Keratinocyte (primary cell): ENCODE measurements at regions not wholly inside any gene's neighbourhood (a gene's known extent, or its start where the extent isn't known, plus 50 kb on each side); places are given as distances from the start of the nearest gene placed in this dataset.

Source experiments
- EZH2 ChIP-seq: IDR thresholded peaks from one replicate; pipeline ENCODE4 v1.6.1; 2012; ENCODE audit warnings: inconsistent platforms, mild to moderate bottlenecking, low read length, moderate library complexity
- TF ChIP-seq, protein P1 (sequence below), 3 experiments: IDR thresholded peaks in 1 of 3; conservative IDR thresholded peaks in 1 of 3; optimal IDR thresholded peaks in 1 of 3; 2 replicates in 2 of 3; 3 replicates in 1 of 3; pipeline versions ENCODE3 to v1.5.1; 2011; ENCODE audit warnings: low read length in 3 of 3, mild to moderate bottlenecking in 3 of 3, moderate library complexity in 2 of 3, control low read depth in 1 of 3, inconsistent platforms in 1 of 3; ENCODE audit not compliant: insufficient read depth in 2 of 3; ENCODE audit errors: extremely low read depth in 1 of 3

DNA sequence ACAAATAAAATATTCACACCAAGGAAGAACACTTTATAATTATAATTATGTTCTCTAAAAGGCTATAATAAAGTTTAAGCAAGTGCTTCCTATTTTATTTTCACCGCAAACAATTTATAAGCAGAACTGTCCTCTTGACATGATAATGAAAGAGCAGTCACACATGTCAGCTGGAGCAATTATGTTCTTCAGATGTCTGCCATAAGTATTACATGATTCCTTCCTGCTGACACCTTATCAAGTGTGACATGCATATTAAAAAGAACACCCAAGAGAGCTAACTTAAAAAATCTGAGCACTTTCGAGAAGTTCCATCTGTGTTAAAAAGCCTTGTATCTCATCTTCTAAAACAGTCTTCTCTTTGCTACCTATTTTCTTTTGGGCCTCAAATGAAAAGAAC is 249.5 kb downstream of the SQOR start:
- TF ChIP-seq, protein P1, sequence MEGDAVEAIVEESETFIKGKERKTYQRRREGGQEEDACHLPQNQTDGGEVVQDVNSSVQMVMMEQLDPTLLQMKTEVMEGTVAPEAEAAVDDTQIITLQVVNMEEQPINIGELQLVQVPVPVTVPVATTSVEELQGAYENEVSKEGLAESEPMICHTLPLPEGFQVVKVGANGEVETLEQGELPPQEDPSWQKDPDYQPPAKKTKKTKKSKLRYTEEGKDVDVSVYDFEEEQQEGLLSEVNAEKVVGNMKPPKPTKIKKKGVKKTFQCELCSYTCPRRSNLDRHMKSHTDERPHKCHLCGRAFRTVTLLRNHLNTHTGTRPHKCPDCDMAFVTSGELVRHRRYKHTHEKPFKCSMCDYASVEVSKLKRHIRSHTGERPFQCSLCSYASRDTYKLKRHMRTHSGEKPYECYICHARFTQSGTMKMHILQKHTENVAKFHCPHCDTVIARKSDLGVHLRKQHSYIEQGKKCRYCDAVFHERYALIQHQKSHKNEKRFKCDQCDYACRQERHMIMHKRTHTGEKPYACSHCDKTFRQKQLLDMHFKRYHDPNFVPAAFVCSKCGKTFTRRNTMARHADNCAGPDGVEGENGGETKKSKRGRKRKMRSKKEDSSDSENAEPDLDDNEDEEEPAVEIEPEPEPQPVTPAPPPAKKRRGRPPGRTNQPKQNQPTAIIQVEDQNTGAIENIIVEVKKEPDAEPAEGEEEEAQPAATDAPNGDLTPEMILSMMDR (optimal IDR thresholded peaks at IDR 0.05 in 1 of 3, IDR thresholded peaks at IDR 0.05 in 1 of 3, conservative IDR thresholded peaks at IDR 0.05 in 1 of 3; ENCODE audit: extremely low read depth in 1 of 3, insufficient read depth in 2 of 3, low read length in 3 of 3) = no peak
- TF ChIP-seq EZH2 = no peak
